K562 (cell line): ENCODE measurements at regions not wholly inside any gene's neighbourhood (a gene's known extent, or its start where the extent isn't known, plus 50 kb on each side); places are given as distances from the start of the nearest gene placed in this dataset.

ENCODE experiments used
- ATAC-seq: fragments of 200-7000 bp; cut with Tn5 transposase; 3 replicates; pipeline ENCODE4 v1.9.1; 2020; ENCODE audit warnings: moderate library complexity
- BruUV-seq: library from RNA; stranded (reverse); fragments of 400-500 nt; replicated peaks from 2 replicates; lab custom pipeline; 2021; lab: Mats Ljungman, UMichigan
- CTCF ChIA-PET: fragments of 300-600 bp; formaldehyde crosslinking; extraction: SDS; loops from one replicate; lab custom pipeline; 2021; ENCODE audit warnings: low intra/inter-chr PET ratio; lab: Yijun Ruan, JAX
- POLR2A ChIA-PET: fragments of 300-600, 350-650 bp; sonication (Branson Sonifier 250); formaldehyde crosslinking; extraction: SDS; loops from one replicate; lab custom pipeline; 2021; ENCODE audit warnings: antibody characterized with exemption, inconsistent platforms; lab: Yijun Ruan, JAX
- DNase-seq, 4 experiments: peaks; one replicate each; pipeline versions ENCODE4 v3.0.0 to v3.0.0-alpha.2; 2011 to 2018; ENCODE audit warnings: low spot score in 3 of 4, mixed read lengths in 3 of 4; ENCODE audit errors: extremely low read depth in 1 of 4
- FAIRE-seq: peaks from 2 replicates; lab custom pipeline; 2011; peaks lifted over from hg19 to GRCh38; lab: Jason Lieb, UNC
- H2AFZ ChIP-seq: 2 replicates; pipeline ENCODE4 v1.6.0; 2011; ENCODE audit warnings: low read depth, low read length, control low read depth, inconsistent platforms
- H3K27ac ChIP-seq: fragments of 200-600 bp; 3 replicates; pipeline ENCODE4 v1.8.0; 2011; ENCODE audit warnings: low read depth, mild to moderate bottlenecking, control low read depth, inconsistent platforms, low read length, moderate library complexity, mixed read lengths; ENCODE audit errors: extremely low read depth
- H3K27me3 ChIP-seq, 2 experiments: fragments of 300-600 bp in 1 of 2; 2 replicates in 1 of 2; 3 replicates in 1 of 2; pipeline versions ENCODE4 v1.6.0 to v1.8.0; 2011; ENCODE audit warnings: inconsistent platforms in 2 of 2, low read length in 2 of 2, mild to moderate bottlenecking in 1 of 2, mixed read lengths in 1 of 2, moderate library complexity in 1 of 2; ENCODE audit not compliant: control insufficient read depth in 2 of 2, insufficient read depth in 2 of 2
- H3K36me3 ChIP-seq: fragments of 300-600 bp; 3 replicates; pipeline ENCODE4 v1.8.0; 2011; ENCODE audit warnings: mild to moderate bottlenecking, low read length, inconsistent platforms; ENCODE audit not compliant: control insufficient read depth, insufficient read depth
- H3K4me1 ChIP-seq, 2 experiments: fragments of 200-600 bp in 1 of 2; replicated peaks in 1 of 2; 2 replicates in 1 of 2; 3 replicates in 1 of 2; pipeline versions ENCODE4 v1.5.1 to v1.8.0; 2011; ENCODE audit warnings: inconsistent platforms in 2 of 2, low read length in 2 of 2, mild to moderate bottlenecking in 1 of 2, mixed read lengths in 1 of 2, moderate library complexity in 1 of 2; ENCODE audit not compliant: control insufficient read depth in 2 of 2, insufficient read depth in 2 of 2
- H3K4me2 ChIP-seq: 2 replicates; pipeline ENCODE4 v1.6.1; 2011; ENCODE audit warnings: low read length, control low read depth, inconsistent platforms, mixed read lengths; ENCODE audit not compliant: insufficient read depth
- H3K4me3 ChIP-seq: fragments of 200-600 bp; sonication (generic), shearing (Covaris generic); 2 replicates; pipeline ENCODE4 v1.5.1; 2016; ENCODE audit warnings: control low read depth, inconsistent platforms
- H3K79me2 ChIP-seq: fragments of 200-600 bp; 3 replicates; pipeline ENCODE4 v1.8.0; 2011; ENCODE audit warnings: low read length, inconsistent platforms; ENCODE audit not compliant: control insufficient read depth, insufficient read depth
- H3K9ac ChIP-seq, 2 experiments: 2 replicates each; pipeline versions ENCODE4 v1.6.0 to v1.6.1; 2011; ENCODE audit warnings: low read depth in 2 of 2, low read length in 2 of 2, control low read depth in 1 of 2, inconsistent platforms in 1 of 2, mild to moderate bottlenecking in 1 of 2, mixed read lengths in 1 of 2; ENCODE audit not compliant: insufficient read depth in 1 of 2
- H3K9me1 ChIP-seq: one replicate; pipeline ENCODE4 v1.6.0; 2011; ENCODE audit warnings: inconsistent platforms, mild to moderate bottlenecking, low read length, moderate library complexity; ENCODE audit not compliant: control insufficient read depth, insufficient read depth
- H3K9me3 ChIP-seq: replicated peaks from 2 replicates; pipeline ENCODE4 v1.5.1; 2011; ENCODE audit warnings: low read depth, low read length, inconsistent platforms; ENCODE audit not compliant: control insufficient read depth, insufficient read depth
- H4K20me1 ChIP-seq: replicated peaks from 2 replicates; pipeline ENCODE4 v1.6.1; 2011; ENCODE audit warnings: low read length, inconsistent platforms, mixed read lengths; ENCODE audit not compliant: control insufficient read depth, insufficient read depth
- GTF2F1 ChIP-seq: IDR thresholded peaks from 2 replicates; pipeline ENCODE4 v1.6.1; 2011; ENCODE audit warnings: low read depth, low read length, improper control_type of control experiment
- HCFC1 ChIP-seq: IDR thresholded peaks from 2 replicates; pipeline ENCODE4 v1.6.1; 2012; ENCODE audit warnings: low read depth, low read length, improper control_type of control experiment
- HMG20A ChIP-seq: fragments of 450-650 bp; formaldehyde crosslinking; conservative IDR thresholded peaks from 2 replicates; pipeline ENCODE4 v1.4.0; 2020; ENCODE audit warnings: mild to moderate bottlenecking, mixed read lengths
- MEF2A ChIP-seq: IDR thresholded peaks from 2 replicates; pipeline ENCODE4 v1.6.1; 2011; ENCODE audit warnings: low read depth, mild to moderate bottlenecking, low read length, moderate library complexity; ENCODE audit not compliant: control insufficient read depth
- PHF20 ChIP-seq: fragments of 450-650 bp; IDR thresholded peaks from 2 replicates; pipeline ENCODE4 v1.6.1; 2018; ENCODE audit not compliant: partially characterized antibody
- RBM34 ChIP-seq: fragments of 200-400 bp; formaldehyde crosslinking; IDR thresholded peaks from 2 replicates; pipeline ENCODE4 v1.6.1; 2018; ENCODE audit warnings: low read length, borderline replicate concordance; ENCODE audit not compliant: insufficient read depth
- STAT5B ChIP-seq: fragments of 250-450 bp; sonication (Bioruptor Pico); IDR thresholded peaks from 2 replicates; pipeline ENCODE4 v1.8.0; 2021; ENCODE audit warnings: mild to moderate bottlenecking, inconsistent platforms
- TOE1 ChIP-seq, 2 experiments: fragments of 450-650 bp in 1 of 2; sonication (generic) in 1 of 2; formaldehyde crosslinking in 1 of 2; IDR thresholded peaks; 2 replicates each; pipeline versions ENCODE4 v1.7.1 to v1.8.0; 2016 to 2022; ENCODE audit warnings: borderline replicate concordance in 2 of 2, mild to moderate bottlenecking in 2 of 2, antibody characterized with exemption in 1 of 2, inconsistent platforms in 1 of 2, low read depth in 1 of 2, missing genetic modification reagents in 1 of 2, moderate library complexity in 1 of 2
- ZFP36 ChIP-seq: fragments of 150-350 bp; IDR thresholded peaks from 2 replicates; pipeline ENCODE4 v1.6.1; 2018; ENCODE audit warnings: low read length, low read depth; ENCODE audit not compliant: partially characterized antibody
- ZNF324 ChIP-seq: fragments of 250-450 bp; sonication (Bioruptor Pico); IDR thresholded peaks from 2 replicates; pipeline ENCODE4 v1.4.0; 2020; ENCODE audit warnings: mild to moderate bottlenecking
- ZNF354B ChIP-seq: fragments of 250-450 bp; sonication (Bioruptor Pico); IDR thresholded peaks from 2 replicates; pipeline ENCODE4 v1.4.0; 2020
- WGBS: fragments of 100-300 bp; shearing (Covaris generic); methylation state at CpG from one replicate; pipeline ENCODE4 v1.1.6; 2016; ENCODE audit warnings: low coverage, mixed read lengths; ENCODE audit not compliant: insufficient coverage; ENCODE audit errors: missing lambda C conversion rate; 5-methylcytosine and 5-hydroxymethylcytosine counted together
- in situ Hi-C: fragments of 300-500 bp; cut with MboI; formaldehyde crosslinking; loops from 4 replicates; pipeline ENCODE4 v1.15.0; 2018; ENCODE audit warnings: inconsistent platforms, mixed read lengths
- intact Hi-C: fragments of 100-400 bp; cut with micrococcal nuclease; formaldehyde crosslinking; loops from 2 replicates; pipeline ENCODE4 v1.14.2; 2022
- TF ChIP-seq, protein P1 (sequence below): fragments of 450-650 bp; IDR thresholded peaks from 2 replicates; pipeline ENCODE4 v1.6.1; 2016

DNA sequence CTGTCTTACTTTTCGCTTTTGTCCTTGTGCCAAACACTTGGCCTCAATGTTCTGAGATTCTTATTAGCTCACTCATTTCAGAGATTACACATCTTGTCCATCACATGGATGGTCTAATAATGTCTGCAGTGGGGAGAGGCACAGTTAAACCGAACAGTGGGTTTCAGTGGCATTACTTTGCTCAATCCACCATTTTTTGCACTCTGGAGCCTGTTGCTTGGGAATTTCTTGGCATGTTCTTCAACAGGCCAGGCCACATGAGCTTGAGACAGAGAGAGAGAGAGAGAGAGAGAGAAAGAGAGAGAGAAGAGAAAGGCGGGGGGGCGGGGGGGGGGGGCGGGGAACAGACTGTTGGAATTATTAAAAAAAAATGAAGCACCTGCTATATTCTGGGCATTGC, 1327.8 kb upstream of the WWC1 start (continued):
- TF ChIP-seq TOE1 (IDR thresholded peaks at IDR 0.05; ENCODE audit: borderline replicate concordance) (no peak), TOE1 (CRISPR knock-in tag; IDR thresholded peaks at IDR 0.05; ENCODE audit: borderline replicate concordance, low read depth) (no peak), MEF2A (no peak), PHF20 (no peak), ZNF324 (CRISPR knock-in tag) (no peak), GTF2F1 (no peak), STAT5B (CRISPR knock-in tag) (no peak), ZNF354B (CRISPR knock-in tag) (no peak)

DNA sequence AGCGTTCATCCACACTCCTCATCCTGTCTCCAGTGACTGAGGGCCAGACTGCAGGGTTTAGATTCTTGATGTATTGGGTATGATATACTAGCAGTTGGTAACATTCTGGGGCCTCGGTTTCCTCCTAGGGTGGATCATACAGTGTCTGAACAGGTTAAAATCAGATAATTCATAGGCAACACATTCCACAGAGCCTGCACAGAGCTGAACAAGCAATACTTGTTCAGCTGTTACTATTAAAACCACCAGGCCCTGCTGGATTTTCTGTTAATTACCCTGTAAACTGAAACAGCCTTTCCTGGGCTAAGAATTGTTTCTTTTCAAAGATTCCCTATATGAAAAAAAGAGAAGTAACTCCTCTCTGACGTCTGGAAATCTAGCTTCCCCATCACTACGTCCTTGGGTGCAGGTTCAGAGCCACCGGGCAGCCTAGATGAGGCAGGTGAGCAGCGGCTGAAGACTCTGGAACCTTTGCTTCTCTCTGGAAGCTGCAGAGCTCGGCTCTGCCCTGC, 1313.5 kb upstream of the WWC1 start:
- WGBS: 0% methylated on average over 7 of the region's 7 CpGs
- Histone ChIP-seq H3K27ac (no peak overlapping the region), H3K4me2 (no peak overlapping the region), H3K9me1 (no peaks in the 10 kb centered on the region), H2AFZ (no peak overlapping the region), H3K9me3 (no peaks in the 10 kb centered on the region), H3K36me3 (no peaks in the 10 kb centered on the region), H3K27me3 (no peaks in the 10 kb centered on the region), H4K20me1 (no peaks in the 10 kb centered on the region), H3K4me1 (no peaks in the 10 kb centered on the region), H3K9ac (no peak overlapping the region), H3K79me2 (no peaks in the 10 kb centered on the region), H3K4me3 (no peak overlapping the region)
- BruUV-seq: no TSS peak
- FAIRE-seq (no peak), DNase-seq (no peak), ATAC-seq (no peak)
- TF ChIP-seq HCFC1 (no peak), ZFP36 (no peak), RBM34 (no peak), HMG20A (CRISPR knock-in tag) (no peak)
- TF ChIP-seq, protein P1, sequence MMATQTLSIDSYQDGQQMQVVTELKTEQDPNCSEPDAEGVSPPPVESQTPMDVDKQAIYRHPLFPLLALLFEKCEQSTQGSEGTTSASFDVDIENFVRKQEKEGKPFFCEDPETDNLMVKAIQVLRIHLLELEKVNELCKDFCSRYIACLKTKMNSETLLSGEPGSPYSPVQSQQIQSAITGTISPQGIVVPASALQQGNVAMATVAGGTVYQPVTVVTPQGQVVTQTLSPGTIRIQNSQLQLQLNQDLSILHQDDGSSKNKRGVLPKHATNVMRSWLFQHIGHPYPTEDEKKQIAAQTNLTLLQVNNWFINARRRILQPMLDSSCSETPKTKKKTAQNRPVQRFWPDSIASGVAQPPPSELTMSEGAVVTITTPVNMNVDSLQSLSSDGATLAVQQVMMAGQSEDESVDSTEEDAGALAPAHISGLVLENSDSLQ: no peak
- POLR2A ChIA-PET: no interaction called here
- intact Hi-C loops: no loop called here
- in situ Hi-C loops: no loop called here
- CTCF ChIA-PET: no interaction called here
